G401 (cell line): ENCODE measurements at regions not wholly inside any gene's neighbourhood (a gene's known extent, or its start where the extent isn't known, plus 50 kb on each side); places are given as distances from the start of the nearest gene placed in this dataset.

Experiments
- DNase-seq: peaks from one replicate; pipeline ENCODE4 v3.0.0-alpha.2; 2015; ENCODE audit warnings: low spot score
- in situ Hi-C: cut with HindIII; loops from 2 replicates; pipeline ENCODE4 v1.10.0; 2016; ENCODE audit warnings: low sequenced_read_pairs, mixed read lengths

DNA sequence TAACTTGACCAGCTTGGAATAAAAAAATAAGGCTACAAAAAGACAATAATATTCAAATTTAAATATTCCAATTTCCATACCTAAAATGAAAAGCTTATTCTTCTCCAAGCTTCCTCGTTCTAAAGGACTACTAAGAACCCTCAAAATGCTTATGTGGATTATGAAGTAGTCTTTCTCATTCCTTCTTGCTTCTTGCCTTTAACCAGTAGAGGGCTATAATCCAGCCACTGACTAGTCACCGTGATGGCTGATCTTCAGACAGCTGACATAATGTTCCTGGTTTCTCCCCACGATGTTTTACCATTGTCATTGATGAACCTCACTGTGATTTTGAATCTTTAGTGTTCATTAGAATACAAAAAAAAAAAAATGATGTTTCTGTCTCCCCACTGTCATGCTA lies 515.3 kb downstream of the TLE1 start:
- in situ Hi-C loops = no loop called here
- no peak for DNase-seq

DNA sequence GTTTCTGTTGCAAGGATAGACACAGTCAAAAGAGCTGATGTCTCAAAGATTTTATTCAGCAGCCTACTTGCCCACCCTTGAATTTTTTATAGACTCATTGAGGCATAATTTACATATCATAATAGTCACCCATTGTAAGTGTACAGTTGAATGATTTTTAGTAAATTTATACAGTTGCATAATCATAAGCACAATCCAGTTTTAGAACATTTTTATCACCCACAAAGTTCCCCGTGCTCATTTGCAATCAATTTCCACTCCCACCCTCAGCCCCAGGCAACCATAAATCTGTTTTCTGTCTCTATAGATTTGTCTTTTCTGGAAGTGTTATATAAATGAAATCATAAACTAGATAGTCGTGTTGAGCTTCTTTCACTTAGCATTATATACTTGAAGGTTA lies 517.7 kb downstream of the TLE1 start:
- in situ Hi-C loops = no loop called here
- DNase-seq = no peak

DNA sequence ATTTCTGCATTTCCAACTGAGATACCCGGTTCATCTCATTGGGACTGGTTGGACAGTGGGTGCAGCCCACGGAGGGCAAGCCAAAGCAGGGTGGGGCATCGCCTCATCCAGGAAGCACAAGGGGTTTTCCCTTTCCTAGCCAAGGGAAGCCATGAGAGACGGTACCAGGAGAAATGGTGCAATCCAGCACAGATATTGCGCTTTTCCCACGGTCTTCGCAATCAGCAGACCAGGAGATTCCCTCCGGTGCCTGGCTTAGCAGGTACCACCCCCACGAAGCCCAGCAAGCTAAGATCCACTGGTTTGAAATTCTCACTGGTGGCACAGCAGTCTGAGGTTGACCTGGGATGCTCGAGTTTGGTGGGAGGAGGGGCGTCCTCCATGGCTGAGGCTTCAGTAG lies 527.0 kb downstream of the TLE1 start:
- no peak for DNase-seq
- in situ Hi-C loops = no loop called here

DNA sequence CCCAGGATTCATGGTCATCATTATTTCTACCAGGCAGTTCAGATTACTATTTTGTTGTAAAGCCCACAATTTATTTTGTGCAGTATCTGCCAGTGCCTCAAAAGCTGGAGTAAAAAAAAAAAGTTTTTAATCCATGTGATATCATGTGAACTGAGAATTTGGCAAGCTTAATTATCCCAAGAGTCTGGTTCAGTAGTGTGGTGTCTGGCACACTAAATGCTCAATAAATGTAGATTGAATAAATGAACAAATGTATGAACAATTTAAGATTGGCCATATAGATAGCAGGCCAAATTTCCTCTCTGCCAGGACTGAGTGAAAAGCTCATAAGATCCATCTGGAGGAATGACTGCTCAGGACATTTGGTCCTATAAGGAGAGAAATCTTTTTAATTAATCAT lies 533.0 kb downstream of the TLE1 start:
- in situ Hi-C loops = no loop called here
- no peak for DNase-seq

DNA sequence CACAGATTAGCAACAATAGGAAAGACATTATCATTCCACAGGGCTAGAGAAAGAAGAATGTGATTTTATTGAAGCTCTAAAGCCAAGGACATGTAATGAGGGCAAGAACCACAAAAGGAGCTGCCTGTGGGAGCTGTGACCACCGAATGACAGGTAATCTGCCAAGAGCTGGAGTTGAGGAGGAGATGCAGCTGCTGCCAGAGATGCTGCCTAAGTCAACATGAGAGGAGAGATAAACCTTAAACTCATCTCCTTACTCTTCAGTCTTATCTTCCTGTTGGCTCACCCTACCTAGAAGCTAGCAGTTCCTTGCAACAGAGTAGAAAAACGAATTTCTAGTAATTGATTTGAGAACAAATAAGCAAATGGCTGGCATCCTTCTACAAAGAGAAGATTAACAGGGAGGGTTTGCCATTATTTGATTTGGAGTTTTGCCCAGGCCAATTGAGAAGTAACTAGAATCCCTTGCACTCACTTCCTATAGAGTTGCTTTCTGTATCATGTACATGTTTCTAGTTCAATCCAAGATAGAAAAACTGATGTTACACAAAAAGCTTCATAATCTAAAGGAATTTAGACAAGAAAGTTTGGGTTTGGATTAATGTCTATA lies 539.2 kb downstream of the TLE1 start:
- in situ Hi-C loops = no loop called here
- no peak for DNase-seq

DNA sequence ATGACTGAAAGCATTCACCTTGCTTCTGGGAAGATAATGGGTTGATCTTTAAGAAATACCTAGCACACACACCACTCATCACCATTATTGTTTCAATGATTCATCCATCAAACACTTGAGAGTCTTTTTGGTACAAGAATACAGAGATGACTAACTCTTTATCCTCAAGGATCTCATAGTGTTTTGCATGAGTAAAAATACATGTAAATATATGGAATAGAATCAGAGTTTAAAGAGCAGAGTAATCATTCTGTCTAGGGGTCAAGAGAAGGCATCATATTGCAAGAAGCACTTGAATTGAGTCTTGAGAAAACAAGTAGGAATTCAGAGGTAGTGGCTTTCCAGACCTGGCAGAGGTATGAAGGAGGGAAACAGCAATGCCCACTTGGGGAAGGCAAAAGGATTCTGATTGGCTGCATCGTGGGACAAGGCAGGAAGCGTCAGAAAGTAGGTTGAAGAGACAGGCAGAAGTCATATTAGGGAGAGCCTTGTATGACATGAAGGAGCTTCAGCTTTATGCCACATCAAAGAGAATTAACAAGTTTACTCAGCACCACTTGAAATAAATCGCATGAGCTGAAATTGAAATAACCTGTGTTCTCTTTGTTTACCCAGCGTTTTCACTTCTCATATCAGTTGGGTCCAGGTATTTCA lies 542.5 kb downstream of the TLE1 start:
- DNase-seq = no peak
- in situ Hi-C loops = no loop called here

DNA sequence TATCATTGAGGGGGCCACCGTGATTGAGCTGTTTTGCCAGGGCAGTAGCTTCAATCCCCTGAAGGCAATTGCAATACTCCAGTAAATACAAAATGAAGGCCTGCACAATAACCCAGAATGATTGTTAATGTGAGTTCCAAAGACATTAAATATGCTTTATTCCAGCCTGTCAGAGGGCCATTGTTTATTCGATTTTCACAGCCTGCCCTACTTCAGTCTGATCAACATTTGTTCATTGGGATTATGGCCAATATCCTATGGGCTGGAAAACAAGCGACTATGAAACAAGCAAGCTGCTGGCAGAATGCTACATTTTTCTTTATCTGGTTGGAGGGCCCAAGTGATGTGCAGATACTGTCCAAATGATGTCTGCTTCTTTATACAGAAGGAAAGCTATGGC lies 543.1 kb downstream of the TLE1 start:
- in situ Hi-C loops = no loop called here
- DNase-seq = peak; percentile 38

DNA sequence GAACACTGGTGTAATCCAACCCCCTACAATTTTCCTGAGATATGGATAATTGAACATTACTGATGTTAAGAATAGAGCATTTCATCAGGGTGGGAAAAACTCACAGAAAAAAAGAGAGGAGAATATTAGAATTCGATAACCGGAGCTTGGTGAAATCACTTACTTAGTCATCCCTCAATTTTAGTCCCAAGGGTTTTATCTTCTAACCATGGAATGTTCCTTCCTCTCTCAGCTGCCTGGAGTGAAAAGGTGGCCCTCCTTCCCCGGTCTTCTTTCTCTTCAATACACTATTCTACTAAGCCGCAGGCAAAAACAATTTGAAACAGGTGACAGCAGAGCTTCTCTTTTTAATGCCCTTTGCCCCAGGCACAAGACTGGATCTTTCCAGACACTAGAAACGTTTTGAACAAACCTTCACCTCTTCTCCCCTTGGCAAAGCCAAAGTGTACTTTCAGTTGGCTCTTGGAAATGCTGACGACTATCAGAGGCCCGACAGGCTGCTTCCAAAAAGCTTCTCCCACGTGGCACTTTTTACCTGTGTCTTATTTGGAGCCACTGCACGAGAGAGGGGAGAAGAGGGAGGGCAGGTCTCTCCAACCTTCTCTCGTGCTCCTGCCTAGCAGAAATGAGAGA lies 543.9 kb downstream of the TLE1 start:
- in situ Hi-C loops = no loop called here
- DNase-seq = peak; percentile 14

DNA sequence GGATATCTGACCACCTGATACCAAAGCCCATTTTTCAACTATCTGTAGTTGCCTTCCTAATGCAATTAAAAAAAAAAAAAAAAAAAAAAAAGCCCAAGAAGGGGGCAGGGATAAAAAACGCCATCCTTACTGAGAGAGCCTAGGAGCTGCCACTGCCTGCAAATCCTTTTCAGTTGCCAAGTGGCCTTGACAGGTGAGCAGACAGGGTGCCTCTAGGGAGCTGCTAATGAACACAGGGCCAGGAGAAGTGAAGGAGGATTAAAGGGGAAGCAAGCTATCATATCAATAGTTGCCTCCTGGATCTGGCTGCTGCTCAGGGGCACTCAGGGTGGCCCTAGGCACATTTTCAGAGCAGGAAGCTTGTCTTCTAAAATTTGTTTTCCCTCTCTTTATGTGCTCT lies 547.4 kb downstream of the TLE1 start:
- no peak for DNase-seq
- in situ Hi-C loops = no loop called here

DNA sequence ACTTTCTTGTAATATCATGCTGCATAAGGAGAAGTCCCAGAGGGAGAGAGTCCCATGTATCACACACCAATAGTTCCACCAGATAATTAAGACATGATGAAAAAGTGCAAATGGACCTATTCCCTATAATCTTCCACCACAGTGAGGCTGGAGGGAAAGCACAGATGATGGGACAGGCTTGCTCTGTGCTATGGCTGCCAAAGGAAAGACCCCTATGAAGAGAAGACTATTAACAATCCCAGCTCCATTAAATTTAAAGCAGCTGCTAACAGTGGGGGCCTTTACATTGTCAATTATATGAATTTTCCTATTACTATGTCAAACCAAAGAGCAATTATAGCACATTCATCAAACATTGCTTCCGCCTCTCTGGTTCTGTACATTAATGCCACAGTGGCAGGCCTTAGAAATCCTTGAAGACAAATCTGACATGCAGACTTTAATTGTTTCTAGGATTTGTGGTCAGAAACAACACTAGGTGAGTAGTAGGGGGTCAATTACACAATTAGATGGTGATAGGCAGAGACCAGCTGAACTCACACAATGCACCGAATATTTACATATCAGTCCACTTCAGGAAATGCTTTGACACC lies 551.3 kb downstream of the TLE1 start:
- DNase-seq = no peak
- in situ Hi-C loops = no loop called here

DNA sequence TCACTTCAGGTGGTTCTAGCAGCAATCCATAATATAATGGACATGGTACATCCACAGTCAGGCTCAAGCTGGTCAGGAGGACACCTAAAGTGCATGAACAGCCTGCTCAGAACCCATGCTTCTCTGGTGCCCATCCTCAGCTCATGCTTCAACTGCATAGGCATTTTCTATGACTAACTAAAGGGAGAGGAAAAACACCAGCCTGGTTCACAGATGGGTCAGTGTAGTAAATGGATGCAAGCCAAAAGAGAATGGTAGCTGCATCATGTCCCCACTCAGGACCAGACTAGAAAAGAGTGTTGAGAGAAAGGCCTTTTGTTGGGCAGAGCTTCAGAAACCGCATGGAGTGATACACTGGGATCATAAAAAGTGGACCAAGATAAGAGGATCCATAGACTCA lies 556.6 kb downstream of the TLE1 start:
- in situ Hi-C loops = no loop called here

DNA sequence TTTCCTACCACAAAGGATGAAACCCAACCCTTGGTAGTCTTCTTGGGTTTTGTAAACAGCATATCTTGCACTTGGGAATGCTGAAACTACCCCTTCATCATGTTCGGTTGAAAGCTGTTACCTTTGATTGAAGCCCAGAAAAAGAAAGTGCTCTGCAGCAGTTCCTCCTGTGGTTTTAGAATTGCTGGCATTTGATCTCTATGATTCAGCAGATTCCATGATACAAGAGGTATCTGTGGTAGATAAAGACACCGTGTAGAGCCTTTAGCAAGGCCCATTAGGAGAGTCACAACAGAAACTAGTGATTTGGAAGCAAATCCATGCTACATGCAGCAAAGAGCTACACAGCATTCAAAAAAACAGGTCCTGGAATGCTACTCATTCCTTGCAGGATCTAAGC lies 557.0 kb downstream of the TLE1 start:
- in situ Hi-C loops = no loop called here
- no peak for DNase-seq

More for the DNA sequence above, 556.6 kb downstream of the TLE1 start:
- no peak for DNase-seq

DNA sequence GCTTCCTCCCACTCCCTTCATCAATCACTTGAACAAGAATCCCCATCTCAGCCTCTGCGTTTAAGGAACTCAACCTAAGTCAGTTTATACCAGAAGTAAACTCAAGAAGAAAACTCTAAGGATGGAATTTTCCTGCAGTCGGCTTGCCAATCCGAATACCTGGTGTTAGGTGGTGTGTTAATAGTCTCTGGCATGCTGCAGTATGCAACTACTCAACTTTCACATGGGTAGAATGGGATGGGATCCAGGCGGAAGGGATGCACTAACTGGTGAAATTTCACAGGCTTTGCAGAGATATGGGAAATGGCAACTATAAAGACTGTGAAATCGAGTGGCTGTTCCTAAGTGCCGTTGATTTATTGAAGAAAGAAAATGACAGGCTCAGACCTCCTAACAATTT lies 560.6 kb downstream of the TLE1 start:
- no peak for DNase-seq
- in situ Hi-C loops = no loop called here

DNA sequence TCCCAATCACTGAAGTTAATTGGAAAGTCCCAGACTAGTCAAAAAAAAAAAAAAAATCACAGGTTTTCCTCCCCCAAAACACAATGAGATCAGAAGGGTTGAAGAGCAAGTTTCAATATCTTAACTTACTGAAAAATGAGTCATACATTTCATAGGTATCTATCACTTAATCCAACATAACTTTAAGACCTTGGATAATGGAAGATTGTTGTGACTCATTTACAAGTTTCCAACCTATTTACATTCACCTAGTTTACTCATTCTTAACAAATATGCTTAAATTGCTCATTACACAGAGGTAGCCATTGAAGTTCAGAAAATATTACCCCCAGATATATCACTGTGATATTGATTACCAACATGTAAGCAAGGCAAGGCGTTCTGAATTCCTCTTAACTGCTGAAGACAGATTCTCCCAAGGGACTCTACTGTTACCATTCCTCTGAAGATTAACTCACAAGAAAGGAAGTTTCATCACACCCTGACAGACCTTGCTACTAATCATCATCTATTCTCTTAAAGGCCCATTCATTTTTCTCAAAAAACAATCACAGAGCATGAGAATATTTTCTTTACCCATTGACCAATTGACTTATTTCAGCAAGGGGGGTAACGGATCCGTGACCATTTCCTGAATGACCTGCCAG lies 563.8 kb downstream of the TLE1 start:
- DNase-seq = no peak
- in situ Hi-C loops = no loop called here

DNA sequence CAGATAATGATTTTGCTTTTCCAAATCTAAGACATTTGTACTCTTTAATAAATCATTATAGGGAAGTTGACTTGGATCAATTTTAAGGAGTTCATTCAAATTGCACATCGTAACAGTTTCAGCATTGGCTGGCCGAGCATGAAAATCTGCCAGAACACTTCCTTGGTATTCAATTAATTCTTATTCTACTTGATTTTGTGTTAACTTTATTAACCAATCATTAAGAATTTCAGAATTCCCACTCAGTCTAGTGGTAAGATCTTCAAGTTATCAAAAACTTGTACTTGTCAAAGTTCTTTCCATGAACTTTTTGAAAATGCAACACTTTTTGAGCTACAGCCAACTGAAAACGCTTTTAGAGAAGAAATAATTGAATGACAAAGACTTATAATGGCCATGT lies 565.8 kb downstream of the TLE1 start:
- in situ Hi-C loops = no loop called here
- no peak for DNase-seq

DNA sequence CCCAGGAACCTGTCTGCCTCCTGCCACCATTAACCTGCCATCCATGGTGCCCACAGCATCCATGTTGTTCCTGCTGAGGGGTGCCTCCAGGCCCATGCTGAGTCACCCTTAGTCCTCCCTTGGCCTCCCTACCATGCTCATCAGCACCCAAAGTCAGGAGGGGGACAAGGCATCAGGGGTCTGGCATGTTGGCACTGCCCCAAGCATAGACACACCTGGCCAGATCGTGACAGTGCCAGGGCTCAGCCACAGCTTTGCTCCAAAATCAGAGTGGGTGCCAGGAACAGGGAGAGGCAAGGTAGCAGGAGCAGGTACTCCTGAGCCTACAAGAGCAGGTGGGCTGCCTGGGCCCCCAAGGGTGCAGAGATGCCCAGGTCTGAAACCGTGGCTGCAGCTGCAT lies 566.6 kb downstream of the TLE1 start:
- in situ Hi-C loops = no loop called here
- no peak for DNase-seq

DNA sequence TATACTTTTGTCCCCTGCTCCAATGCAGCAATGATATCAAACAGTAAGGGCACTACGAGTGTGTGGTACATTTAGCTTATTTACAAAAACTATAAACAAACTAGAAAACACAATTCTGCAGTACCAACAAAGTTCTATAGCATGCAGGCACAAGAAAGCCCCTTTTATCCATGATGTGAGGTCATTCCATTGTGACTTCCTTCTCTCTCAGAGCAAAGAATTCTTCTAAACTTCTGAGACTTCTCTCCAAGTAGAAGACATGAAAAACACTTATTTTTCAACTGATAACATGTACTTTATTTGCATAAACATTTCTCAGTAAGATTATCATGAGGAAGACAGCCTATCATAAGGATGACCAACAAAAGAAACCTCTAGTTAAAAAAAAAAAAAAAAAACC lies 569.8 kb downstream of the TLE1 start:
- DNase-seq = no peak
- in situ Hi-C loops = no loop called here

DNA sequence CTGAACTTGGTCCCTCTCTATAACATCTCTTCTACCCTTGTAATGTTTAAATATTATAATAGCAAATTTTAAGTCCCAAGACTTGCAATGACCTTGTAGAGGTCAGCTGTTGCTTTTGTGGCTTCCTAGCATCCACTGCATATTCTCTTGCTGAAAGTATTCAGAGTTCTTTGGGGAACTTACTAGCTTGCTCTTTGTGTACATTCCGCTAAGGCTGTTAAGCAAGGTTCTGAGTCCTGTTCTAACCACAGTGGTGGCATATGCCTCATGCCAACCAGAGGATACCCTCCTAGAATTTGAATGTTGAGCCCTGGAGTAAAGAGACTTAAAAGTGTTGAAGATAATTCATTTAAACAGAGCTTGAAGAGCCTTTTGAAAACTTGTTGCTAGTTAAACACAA lies 570.9 kb downstream of the TLE1 start:
- in situ Hi-C loops = no loop called here
- DNase-seq = no peak

DNA sequence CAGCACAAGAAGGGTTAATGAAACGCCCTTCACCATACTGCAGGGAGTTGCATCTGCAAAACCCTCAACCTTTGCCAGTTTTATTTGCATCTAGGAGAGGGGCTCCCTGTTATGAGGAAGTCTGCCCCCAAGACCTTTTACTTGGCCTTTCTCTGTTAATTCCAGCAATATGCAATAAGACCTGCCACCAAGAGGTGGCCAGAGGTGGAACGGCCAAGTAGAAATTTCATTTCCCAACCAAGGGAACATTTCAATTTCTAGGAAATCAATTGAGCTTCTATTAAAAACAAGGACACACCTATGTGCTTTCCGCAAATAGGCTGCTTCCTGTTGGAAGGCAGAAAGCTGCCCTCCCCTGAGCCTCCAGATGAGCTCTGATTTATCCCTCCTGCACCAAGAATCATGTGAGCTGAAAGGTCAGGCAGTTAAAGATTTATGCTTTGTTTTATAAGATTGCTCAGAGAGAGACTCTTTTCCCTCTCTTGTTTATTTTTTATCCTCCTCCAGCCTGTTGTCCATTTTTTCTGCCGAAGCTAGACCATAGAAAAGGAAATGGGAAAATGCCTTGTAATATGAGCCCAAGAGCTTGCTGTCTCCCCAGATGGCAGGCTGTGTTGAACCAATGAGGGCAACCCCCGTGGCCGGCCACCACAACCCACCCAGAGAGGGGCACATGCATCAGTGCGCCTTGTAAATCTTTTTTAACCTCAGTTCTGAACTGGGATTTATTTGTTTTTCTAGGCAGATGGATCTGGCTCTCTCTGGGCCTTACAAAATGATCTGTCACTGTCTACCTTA lies 572.8 kb downstream of the TLE1 start:
- in situ Hi-C loops = no loop called here
- no peak for DNase-seq
